HCT116 (cell line): ENCODE measurements at regions not wholly inside any gene's neighbourhood (a gene's known extent, or its start where the extent isn't known, plus 50 kb on each side); places are given as distances from the start of the nearest gene placed in this dataset.

Experiments used
- ATAC-seq: fragments of 200-7000 bp; cut with Tn5 transposase; 2 replicates; pipeline ENCODE4 v1.9.1; 2020; ENCODE audit warnings: mild to moderate bottlenecking, moderate library complexity
- BruUV-seq: library from RNA; stranded (reverse); fragments of 400-500 nt; replicated peaks from 2 replicates; lab custom pipeline; 2021; lab: Mats Ljungman, UMichigan
- CTCF ChIA-PET: fragments of 300-600 bp; sonication (Branson Sonifier 250); formaldehyde crosslinking; loops from one replicate; lab custom pipeline; 2021; ENCODE audit warnings: antibody characterized with exemption; lab: Charles Lee
- POLR2A ChIA-PET: fragments of 300-600, 350-600 bp; sonication (Branson Sonifier 250); formaldehyde crosslinking; loops from one replicate; lab custom pipeline; 2021; ENCODE audit warnings: antibody characterized with exemption; lab: Charles Lee
- RAD21 ChIA-PET, 2 experiments: fragments of 300-600 bp; sonication (Branson Sonifier 250); formaldehyde crosslinking; loops; one replicate each; lab custom pipeline; 2023; ENCODE audit warnings: low total read pairs in 2 of 2; ENCODE audit not compliant: uncharacterized antibody in 2 of 2, unreplicated experiment in 2 of 2, low non-redundant PET in 1 of 2; lab: Charles Lee
- DNase-seq: peaks from one replicate; pipeline ENCODE4 v3.0.0-alpha.2; 2010; ENCODE audit warnings: low read depth, low spot score
- H2AFZ ChIP-seq: fragments of 200-600 bp; shearing (Covaris generic), sonication (generic); 2 replicates; pipeline ENCODE4 v1.6.1; 2017; ENCODE audit warnings: low read depth, mixed run types, mixed read lengths, antibody characterized with exemption, low read length; ENCODE audit not compliant: poor library complexity, severe bottlenecking
- H3K27ac ChIP-seq: 2 replicates; pipeline ENCODE4 v1.5.1; 2012; ENCODE audit warnings: low read depth, low read length
- H3K27me3 ChIP-seq: fragments of 200-600 bp; sonication (generic); 2 replicates; pipeline ENCODE4 v1.6.1; 2016; ENCODE audit warnings: mixed run types, low read length, mixed read lengths; ENCODE audit not compliant: insufficient read depth
- H3K36me3 ChIP-seq, 2 experiments: fragments of 200-500 bp in 1 of 2; fragments of 200-600 bp in 1 of 2; sonication (Bioruptor generic) in 1 of 2; sonication (generic) in 1 of 2; 2 replicates each; pipeline versions ENCODE4 v1.5.1 to v1.6.1; 2014 to 2016; ENCODE audit warnings: low read length in 2 of 2, inconsistent platforms in 1 of 2, mixed read lengths in 1 of 2, mixed run types in 1 of 2; ENCODE audit not compliant: insufficient read depth in 2 of 2, control insufficient read depth in 1 of 2
- H3K4me1 ChIP-seq, 2 experiments: fragments of 200-600 bp in 1 of 2; sonication (generic) in 1 of 2; 2 replicates each; pipeline versions ENCODE4 v1.5.1 to v1.6.1; 2012 to 2017; ENCODE audit warnings: low read length in 2 of 2, inconsistent platforms in 1 of 2, mild to moderate bottlenecking in 1 of 2, mixed read lengths in 1 of 2, mixed run types in 1 of 2, moderate library complexity in 1 of 2; ENCODE audit not compliant: insufficient read depth in 2 of 2, control insufficient read depth in 1 of 2
- H3K4me2 ChIP-seq: fragments of 200-600 bp; sonication (generic); 2 replicates; pipeline ENCODE4 v1.6.1; 2017; ENCODE audit warnings: mixed run types, low read length, mixed read lengths
- H3K4me3 ChIP-seq, 2 experiments: fragments of 200-600 bp in 1 of 2; sonication (generic) in 1 of 2; replicated peaks in 1 of 2; 2 replicates each; pipeline ENCODE4 v1.5.1; 2011 to 2016; ENCODE audit warnings: low read length in 2 of 2, control low read depth in 1 of 2, low read depth in 1 of 2, mild to moderate bottlenecking in 1 of 2, mixed read lengths in 1 of 2, mixed run types in 1 of 2
- H3K79me2 ChIP-seq: fragments of 200-600 bp; sonication (generic); 2 replicates; pipeline ENCODE4 v1.6.1; 2017; ENCODE audit warnings: mild to moderate bottlenecking, mixed run types, low read length, moderate library complexity, mixed read lengths; ENCODE audit not compliant: insufficient read depth
- H3K9ac ChIP-seq: fragments of 200-600 bp; sonication (generic); 2 replicates; pipeline ENCODE4 v1.6.1; 2016; ENCODE audit warnings: low read length, mixed read lengths
- H3K9me2 ChIP-seq: fragments of 200-600 bp; sonication (generic), shearing (Covaris generic); 2 replicates; pipeline ENCODE4 v1.6.1; 2017; ENCODE audit warnings: mixed run types, mild to moderate bottlenecking, moderate library complexity; ENCODE audit not compliant: insufficient read depth
- H3K9me3 ChIP-seq, 2 experiments: fragments of 200-500 bp in 1 of 2; fragments of 200-600 bp in 1 of 2; sonication (Bioruptor generic) in 1 of 2; sonication (generic) in 1 of 2; 2 replicates each; pipeline ENCODE4 v1.6.1; 2014 to 2017; ENCODE audit warnings: low read length in 2 of 2, mixed read lengths in 2 of 2, inconsistent platforms in 1 of 2, low read depth in 1 of 2, mild to moderate bottlenecking in 1 of 2, mixed run types in 1 of 2, moderate library complexity in 1 of 2; ENCODE audit not compliant: control insufficient read depth in 1 of 2, insufficient read depth in 1 of 2
- H4K20me1 ChIP-seq: fragments of 200-600 bp; sonication (generic), shearing (Covaris generic); 2 replicates; pipeline ENCODE4 v1.6.1; 2017; ENCODE audit warnings: mixed run types, mild to moderate bottlenecking, moderate library complexity; ENCODE audit not compliant: insufficient read depth
- CBX3 ChIP-seq: IDR thresholded peaks from 2 replicates; pipeline ENCODE4 v1.6.1; 2012; ENCODE audit warnings: low read depth
- CEBPB ChIP-seq: IDR thresholded peaks from 2 replicates; pipeline ENCODE4 v1.6.1; 2012; ENCODE audit warnings: low read depth
- ELF1 ChIP-seq: IDR thresholded peaks from 2 replicates; pipeline ENCODE4 v1.6.1; 2012; ENCODE audit warnings: low read depth, borderline replicate concordance
- EZH2phosphoT487 ChIP-seq: fragments of 200-600 bp; IDR thresholded peaks from 2 replicates; pipeline ENCODE4 v1.6.1; 2018; ENCODE audit warnings: antibody characterized with exemption, borderline replicate concordance
- FOSL1 ChIP-seq: IDR thresholded peaks from 2 replicates; pipeline ENCODE4 v1.6.1; 2012; ENCODE audit warnings: low read depth
- JUND ChIP-seq: IDR thresholded peaks from 2 replicates; pipeline ENCODE4 v1.6.1; 2012
- POLR2A ChIP-seq: IDR thresholded peaks from 2 replicates; pipeline ENCODE4 v1.7.0; 2011; ENCODE audit warnings: borderline replicate concordance; ENCODE audit not compliant: insufficient read depth, insufficient read length; ENCODE audit errors: extremely low read depth
- POLR2AphosphoS5 ChIP-seq: IDR thresholded peaks from 2 replicates; pipeline ENCODE4 v1.6.1; 2011; ENCODE audit warnings: mild to moderate bottlenecking, low read depth, low read length, moderate library complexity
- RAD21 ChIP-seq: IDR thresholded peaks from 2 replicates; pipeline ENCODE4 v1.6.1; 2012; ENCODE audit warnings: low read depth, mild to moderate bottlenecking
- REST ChIP-seq: IDR thresholded peaks from 2 replicates; pipeline ENCODE4 v1.6.1; 2012; ENCODE audit warnings: low read depth
- SIN3A ChIP-seq: IDR thresholded peaks from 2 replicates; pipeline ENCODE4 v1.6.1; 2012; ENCODE audit warnings: low read depth
- SP1 ChIP-seq: IDR thresholded peaks from 2 replicates; pipeline ENCODE4 v1.6.1; 2012; ENCODE audit warnings: low read depth
- TCF7L2 ChIP-seq: IDR thresholded peaks from 2 replicates; pipeline ENCODE4 v1.7.0; 2011; ENCODE audit warnings: borderline replicate concordance, inconsistent platforms; ENCODE audit not compliant: insufficient read depth, insufficient read length; ENCODE audit errors: extremely low read depth
- YY1 ChIP-seq: IDR thresholded peaks from 2 replicates; pipeline ENCODE4 v1.6.1; 2011; ENCODE audit warnings: low read length, low read depth, moderate library complexity, mild to moderate bottlenecking; ENCODE audit not compliant: insufficient replicate concordance; ENCODE audit errors: extremely low read depth
- ZFX ChIP-seq: fragments of 450-650 bp; IDR thresholded peaks from 2 replicates; pipeline ENCODE4 v1.6.1; 2017
- ZNF274 ChIP-seq: fragments of 200-500 bp; sonication (Bioruptor generic); IDR thresholded peaks from 2 replicates; pipeline ENCODE4 v1.6.1; 2014; ENCODE audit warnings: mild to moderate bottlenecking, low read depth, low read length, inconsistent platforms
- intact Hi-C: fragments of 100-400 bp; cut with micrococcal nuclease; formaldehyde crosslinking; loops from 2 replicates; pipeline ENCODE4 v1.10.0; 2022
- TF ChIP-seq, protein P1 (sequence below): IDR thresholded peaks from 2 replicates; pipeline ENCODE4 v1.6.1; 2012
- TF ChIP-seq, protein P2 (sequence below): IDR thresholded peaks from 2 replicates; pipeline ENCODE4 v1.6.1; 2012

- intact Hi-C loops: no loop called here
- POLR2A ChIA-PET: no interaction called here
- H3K79me2 ChIP-seq: no peaks in the 10 kb centered on the region
Observed at GRCh38 chr3:13249664-13250390, 170.3 kb downstream of the NUP210 start.

GRCh38 chr3:13248640-13249039 lies 171.5 kb downstream of the NUP210 start:
- no peak for ATAC-seq
- Histone ChIP-seq H3K9ac (no peak overlapping the region), H3K79me2 (no peaks in the 10 kb centered on the region)

More at GRCh38 chr3:13249664-13250390, 170.3 kb downstream of the NUP210 start:
- H2AFZ ChIP-seq: no peak overlapping the region
- H3K9me3 ChIP-seq: no peaks in the 10 kb centered on the region
- BruUV-seq: no TSS peak
- H3K4me1 ChIP-seq: peaks cover 2 to 11% of the 10 kb centered on the region in 2 experiments; a peak in 2 of 4 replicates
- DNase-seq: no peak
- no peak overlapping the region for H3K4me3 ChIP-seq
- H3K36me3 ChIP-seq: no peaks in the 10 kb centered on the region
- TF ChIP-seq POLR2A: no peak
- no peak for TF ChIP-seq ELF1
- TF ChIP-seq JUND: no peak
- no peak overlapping the region for H3K27ac ChIP-seq
- ChIA-PET RAD21 (no interaction called here), CTCF (no interaction called here)
- no peaks in the 10 kb centered on the region for H4K20me1 ChIP-seq
- no peaks in the 10 kb centered on the region for H3K9me2 ChIP-seq
- ATAC-seq: no peak
- H3K27me3 ChIP-seq: no peaks in the 10 kb centered on the region
- H3K9ac ChIP-seq: no peak overlapping the region
- no peak overlapping the region for H3K4me2 ChIP-seq

More at GRCh38 chr3:13248640-13249039, 171.5 kb downstream of the NUP210 start:
- CTCF ChIA-PET: interaction anchor here (2.7 kb wide), 1 partner anchor 19 kb away, joined by 10 read pairs; no protein-coding TSS in a partner anchor
- POLR2A ChIA-PET: no interaction called here
- Histone ChIP-seq H3K4me1 (peaks cover 2 to 13% of the 10 kb centered on the region in 2 experiments; a peak in 2 of 4 replicates), H2AFZ (no peak overlapping the region), H3K36me3 (no peaks in the 10 kb centered on the region), H3K9me2 (no peaks in the 10 kb centered on the region), H3K4me2 (no peak overlapping the region), H3K9me3 (no peaks in the 10 kb centered on the region), H3K4me3 (no peak overlapping the region), H4K20me1 (no peaks in the 10 kb centered on the region), H3K27ac (no peak overlapping the region), H3K27me3 (no peaks in the 10 kb centered on the region)
- intact Hi-C loops: no loop called here
- RAD21 ChIA-PET: no interaction called here
- no TSS peak for BruUV-seq
- DNase-seq: no peak
- no peak for TF ChIP-seq ZNF274
- no peak for TF ChIP-seq JUND
- TF ChIP-seq SP1: no peak
- TF ChIP-seq SIN3A: no peak
- no peak for TF ChIP-seq POLR2AphosphoS5
- TF ChIP-seq RAD21: no peak
- TF ChIP-seq CEBPB: no peak
- TF ChIP-seq ZFX: no peak
- no peak for TF ChIP-seq REST
- TF ChIP-seq TCF7L2: no peak
- no peak for TF ChIP-seq FOSL1
- TF ChIP-seq, protein P1, sequence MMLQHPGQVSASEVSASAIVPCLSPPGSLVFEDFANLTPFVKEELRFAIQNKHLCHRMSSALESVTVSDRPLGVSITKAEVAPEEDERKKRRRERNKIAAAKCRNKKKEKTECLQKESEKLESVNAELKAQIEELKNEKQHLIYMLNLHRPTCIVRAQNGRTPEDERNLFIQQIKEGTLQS: no peak
- TF ChIP-seq CBX3: no peak
- TF ChIP-seq, protein P2, sequence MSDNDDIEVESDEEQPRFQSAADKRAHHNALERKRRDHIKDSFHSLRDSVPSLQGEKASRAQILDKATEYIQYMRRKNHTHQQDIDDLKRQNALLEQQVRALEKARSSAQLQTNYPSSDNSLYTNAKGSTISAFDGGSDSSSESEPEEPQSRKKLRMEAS: no peak
- TF ChIP-seq EZH2phosphoT487: no peak
- TF ChIP-seq YY1: no peak
